ENCODE measurements at regions not wholly inside any gene's neighbourhood (a gene's known extent, or its start where the extent isn't known, plus 50 kb on each side); places are given as distances from the start of the nearest gene placed in this dataset.

DNA sequence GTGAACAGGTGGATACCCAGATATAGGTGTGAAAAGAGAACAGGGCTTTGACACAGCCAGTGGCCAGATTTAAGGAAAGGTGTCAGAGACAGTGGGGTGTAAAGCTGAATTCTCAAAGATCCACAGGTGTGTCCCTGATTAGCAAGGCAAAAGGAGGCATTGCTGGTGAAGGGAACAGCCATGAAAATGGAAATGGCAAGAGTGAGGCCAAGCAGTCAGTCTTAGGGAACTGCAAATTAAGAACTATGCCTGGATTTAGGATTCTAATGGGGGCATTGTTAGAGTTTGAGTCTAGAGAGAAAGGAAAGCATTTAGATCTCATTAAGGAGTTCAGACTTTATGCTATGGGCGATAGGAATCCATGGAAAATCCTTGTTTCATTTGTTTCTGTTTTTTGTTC, 789.2 kb downstream of the MAFB start:
- no peak for TF ChIP-seq SPI1 (IDR thresholded peaks at IDR 0.05; ENCODE audit: low read depth, low read length)
- TF ChIP-seq POLR2AphosphoS5 (IDR thresholded peaks at IDR 0.05; ENCODE audit: low read depth, low read length), result no peak
- TF ChIP-seq POLR2A (IDR thresholded peaks at IDR 0.05; ENCODE audit: low read depth, low read length), result no peak
- no peak for TF ChIP-seq TAF1 (IDR thresholded peaks at IDR 0.05; ENCODE audit: low read depth, low read length)
- TF ChIP-seq PAX5 (IDR thresholded peaks at IDR 0.05; ENCODE audit: insufficient read depth, low read length, severe bottlenecking), result no peak

All from GM12891 (cell line).